ENCODE measurements at regions not wholly inside any gene's neighbourhood (a gene's known extent, or its start where the extent isn't known, plus 50 kb on each side); places are given as distances from the start of the nearest gene placed in this dataset.

GRCh38 chr5:19314840-19315239, 673.2 kb downstream of the CDH18 start:
- DNase-seq (ENCODE audit: low read depth) = no peak

GRCh38 chr5:19319252-19319651, 668.7 kb downstream of the CDH18 start:
- DNase-seq (ENCODE audit: low read depth) = no peak

- DNase-seq (ENCODE audit: low read depth) = no peak
Observed at GRCh38 chr5:19322716-19323485, 665.1 kb downstream of the CDH18 start.

- DNase-seq (ENCODE audit: low read depth) = no peak
Observed at GRCh38 chr5:19334278-19334677, 653.7 kb downstream of the CDH18 start.

GRCh38 chr5:19342942-19343341, 645.1 kb downstream of the CDH18 start:
- DNase-seq (ENCODE audit: low read depth) = no peak

- no peak for DNase-seq (ENCODE audit: low read depth)
Observed at GRCh38 chr5:19352120-19352519, 635.9 kb downstream of the CDH18 start.

GRCh38 chr5:19369048-19369447, 619.0 kb downstream of the CDH18 start:
- no peak for DNase-seq (ENCODE audit: low read depth)

- no peak for DNase-seq (ENCODE audit: low read depth)
Observed at GRCh38 chr5:19369561-19369960, 618.4 kb downstream of the CDH18 start.

- DNase-seq (ENCODE audit: low read depth) = no peak
Observed at GRCh38 chr5:19370655-19371386, 617.2 kb downstream of the CDH18 start.

GRCh38 chr5:19388391-19388790, 599.6 kb downstream of the CDH18 start:
- no peak for DNase-seq (ENCODE audit: low read depth)

GRCh38 chr5:19401032-19401431, 587.0 kb downstream of the CDH18 start:
- DNase-seq (ENCODE audit: low read depth) = no peak

GRCh38 chr5:19406576-19407365, 581.2 kb downstream of the CDH18 start:
- no peak for DNase-seq (ENCODE audit: low read depth)

- no peak for DNase-seq (ENCODE audit: low read depth)
Observed at GRCh38 chr5:19408149-19408548, 579.9 kb downstream of the CDH18 start.

- no peak for DNase-seq (ENCODE audit: low read depth)
Observed at GRCh38 chr5:19411936-19412335, 576.1 kb downstream of the CDH18 start.
